Anterior cingulate cortex (tissue), 58 donors: ENCODE measurements at regions not wholly inside any gene's neighbourhood (a gene's known extent, or its start where the extent isn't known, plus 50 kb on each side); places are given as distances from the start of the nearest gene placed in this dataset.

Experiments
- DNase-seq, 58 donors: peaks; one replicate each; lab custom pipeline; 2025; lab: John Stamatoyannopoulos, UW

GRCh38 chr16:86436466-86437185 is 73.7 kb upstream of the FOXF1 start:
- no peak for DNase-seq

- DNase-seq = no peak
Observed at GRCh38 chr16:86437348-86437747, 73.0 kb upstream of the FOXF1 start.

DNA sequence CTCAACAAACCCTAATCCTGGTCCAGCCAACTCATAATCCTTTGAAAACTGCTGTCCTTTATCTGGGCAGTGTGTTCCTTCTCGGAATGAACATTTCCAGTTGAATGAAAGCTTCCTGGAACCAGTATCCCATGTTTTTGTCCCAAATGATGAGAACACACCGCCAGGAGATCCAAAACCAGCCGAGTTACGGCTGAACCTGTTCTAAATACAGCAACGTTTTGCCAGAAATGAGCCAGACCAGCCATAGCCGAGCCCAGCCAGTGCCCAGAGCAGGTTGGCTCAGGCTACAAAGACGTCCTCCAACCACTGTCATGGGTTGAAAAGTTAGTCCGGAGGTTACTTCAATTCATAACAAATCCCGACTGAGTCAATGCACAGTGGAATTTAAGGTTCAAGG is 67.6 kb upstream of the FOXF1 start:
- no peak for DNase-seq

GRCh38 chr16:86443508-86444147 is 66.7 kb upstream of the FOXF1 start:
- DNase-seq = no peak

DNA sequence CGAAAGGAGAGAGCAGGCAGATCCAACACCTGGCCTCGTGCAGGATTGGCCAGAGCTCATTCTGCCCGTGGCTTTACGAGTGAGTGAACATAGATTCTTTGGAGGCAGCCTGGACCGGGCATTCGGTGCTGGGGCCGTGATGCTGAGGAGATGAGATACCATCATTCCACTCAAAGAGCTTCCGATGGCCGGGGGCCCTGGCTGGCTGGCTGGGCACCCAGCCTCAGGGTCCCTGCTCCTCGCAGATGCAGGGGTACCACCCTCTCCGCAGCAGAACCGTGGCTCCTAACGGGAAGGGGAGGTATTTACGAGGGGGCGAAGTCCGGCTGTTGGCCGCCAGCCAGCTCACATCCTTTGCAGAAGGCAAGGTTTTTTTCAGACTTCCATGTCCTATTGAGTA is 66.1 kb upstream of the FOXF1 start:
- no peak for DNase-seq

DNA sequence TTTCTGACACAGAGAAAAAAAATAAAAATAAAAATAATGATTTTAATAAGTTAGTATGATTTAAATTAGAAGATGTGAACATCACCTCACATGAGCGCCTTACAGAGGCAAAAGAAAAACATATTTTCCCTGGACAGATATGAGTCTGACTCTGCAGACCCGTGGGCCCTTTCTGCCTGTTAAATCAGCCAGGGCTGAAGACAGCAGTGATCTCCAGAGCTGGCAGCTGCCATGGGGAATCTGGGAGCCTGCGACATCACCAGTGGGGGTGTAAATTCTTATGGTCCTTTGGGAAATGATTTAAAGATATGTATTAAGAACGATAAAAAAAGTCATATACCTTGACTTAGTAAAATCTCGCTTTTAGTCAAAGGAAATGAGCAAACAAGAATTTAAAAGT is 65.7 kb upstream of the FOXF1 start:
- no peak for DNase-seq

DNA sequence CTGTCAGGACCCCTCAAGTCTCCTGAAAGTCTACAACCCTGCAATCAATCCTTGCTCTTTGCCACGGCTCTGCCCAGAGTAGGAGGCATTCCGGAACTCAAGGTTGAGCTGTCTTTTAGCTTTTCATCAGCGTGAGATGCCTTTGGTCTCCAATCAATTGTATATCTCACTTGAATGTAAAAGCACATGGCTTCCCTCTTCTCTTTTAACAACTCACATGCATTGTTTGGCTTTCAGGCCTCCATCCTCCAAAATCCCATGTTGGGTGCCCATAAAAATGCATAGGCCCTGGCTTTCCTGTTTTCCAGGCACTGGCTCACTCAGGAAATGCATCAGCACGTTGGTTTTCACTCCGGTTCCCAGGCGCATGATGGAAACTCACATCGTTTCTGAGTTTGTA is 64.0 kb upstream of the FOXF1 start:
- DNase-seq = no peak

- DNase-seq = no peak
Observed at GRCh38 chr16:86447228-86447627, 63.1 kb upstream of the FOXF1 start.

- DNase-seq = no peak
Observed at GRCh38 chr16:86448306-86448890, 61.9 kb upstream of the FOXF1 start.

- DNase-seq = no peak
Observed at GRCh38 chr16:86449446-86450095, 60.8 kb upstream of the FOXF1 start.

GRCh38 chr16:86450691-86451090 is 59.6 kb upstream of the FOXF1 start:
- DNase-seq = no peak

GRCh38 chr16:86452451-86452850 is 57.9 kb upstream of the FOXF1 start:
- no peak for DNase-seq

- no peak for DNase-seq
Observed at GRCh38 chr16:86455116-86455515, 55.2 kb upstream of the FOXF1 start.

- no peak for DNase-seq
Observed at GRCh38 chr16:86455640-86456039, 54.7 kb upstream of the FOXF1 start.

- no peak for DNase-seq
Observed at GRCh38 chr16:86457501-86458148, 52.7 kb upstream of the FOXF1 start.

DNA sequence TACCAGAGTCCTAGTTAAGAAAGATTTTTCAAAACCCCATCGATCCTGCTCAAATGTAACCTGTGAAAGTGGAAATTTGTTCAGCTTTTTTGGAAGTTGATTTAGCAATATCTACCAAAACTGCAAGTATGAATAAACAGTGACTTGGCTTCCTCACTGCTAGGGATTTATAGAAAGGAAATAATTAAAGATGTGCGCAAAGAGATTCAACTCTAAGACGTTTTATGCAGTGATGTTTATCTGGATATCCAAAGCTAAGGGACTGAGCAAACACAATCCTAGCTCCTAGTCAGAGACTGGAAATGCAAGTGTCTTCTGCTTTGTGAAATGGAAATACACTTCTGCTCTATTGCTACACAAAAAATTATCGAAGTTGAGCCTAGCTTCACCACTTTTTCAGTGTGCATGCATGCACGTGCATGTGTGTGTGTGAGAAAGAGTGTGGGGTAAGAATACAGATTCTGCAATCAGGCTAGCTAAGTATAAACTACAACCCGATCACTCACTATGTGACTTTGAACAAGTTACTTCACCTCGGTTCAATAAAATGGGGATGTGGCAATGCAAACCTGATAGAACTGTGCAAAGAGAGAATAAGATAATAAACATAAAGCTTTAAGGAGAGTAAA is 52.1 kb upstream of the FOXF1 start:
- DNase-seq = no peak

- no peak for DNase-seq
Observed at GRCh38 chr16:86459266-86459665, 51.1 kb upstream of the FOXF1 start.
